ENCODE measurements at regions not wholly inside any gene's neighbourhood (a gene's known extent, or its start where the extent isn't known, plus 50 kb on each side); places are given as distances from the start of the nearest gene placed in this dataset.

DNA sequence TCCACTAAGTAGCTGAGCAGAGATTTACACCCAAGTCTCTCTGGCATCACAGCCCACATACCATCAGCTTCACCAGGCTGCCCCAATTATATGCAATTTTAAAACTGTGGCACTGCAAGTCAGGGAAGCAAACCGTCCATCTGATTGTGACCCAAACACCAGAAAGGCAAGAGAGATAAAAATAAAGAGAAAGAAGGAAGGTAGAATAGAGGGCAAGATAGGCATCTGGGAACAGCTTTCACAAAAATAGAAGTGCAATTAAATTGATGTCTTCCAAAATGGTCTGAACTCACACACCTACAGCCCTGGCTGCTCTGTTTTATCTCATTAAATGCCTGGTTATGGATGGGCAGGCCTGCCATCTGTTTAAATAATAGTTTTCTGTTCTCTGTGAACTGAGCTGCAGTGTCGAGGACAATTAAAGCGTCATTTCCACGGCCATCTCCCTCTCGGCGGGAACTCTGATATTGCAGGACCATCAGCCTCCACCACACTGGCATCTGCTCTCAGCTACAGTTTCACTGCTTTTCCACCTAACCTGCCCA is 509.1 kb downstream of the INHBA start:
- Histone ChIP-seq H3K4me2 (ENCODE audit: low read length) (no peak overlapping the region), H3K4me3 (ENCODE audit: low read depth, low read length, poor library complexity, severe bottlenecking) (no peak overlapping the region), H3K36me3 (ENCODE audit: insufficient read depth, low read length) (no peaks in the 10 kb centered on the region), H3K27ac (ENCODE audit: low read depth, low read length, poor library complexity, severe bottlenecking) (no peak overlapping the region), H3K79me2 (ENCODE audit: insufficient read depth, low read depth, low read length) (no peaks in the 10 kb centered on the region), H3K4me1 (ENCODE audit: insufficient read depth, low read length, poor library complexity, severe bottlenecking) (no peaks in the 10 kb centered on the region), H3K9me3 (ENCODE audit: low read length) (no peaks in the 10 kb centered on the region), H2AFZ (ENCODE audit: low read length) (no peak overlapping the region), H4K20me1 (ENCODE audit: insufficient read depth, low read length) (no peaks in the 10 kb centered on the region), H3K9me2 (ENCODE audit: insufficient read depth, low read length) (no peaks in the 10 kb centered on the region)
- intact Hi-C loops (cut with micrococcal nuclease; ENCODE audit: unreplicated experiment): no loop called here
- ChIA-PET POLR2A (no interaction called here), CTCF (ENCODE audit: unreplicated experiment) (no interaction called here)
- BruUV-seq (replicated peaks): no TSS peak
- no peak for DNase-seq (ENCODE audit: low spot score)
- no peak for TF ChIP-seq EZH2phosphoT487 (IDR thresholded peaks at IDR 0.05; ENCODE audit: borderline replicate concordance, low read depth, low read length)
- TF ChIP-seq, protein P1, sequence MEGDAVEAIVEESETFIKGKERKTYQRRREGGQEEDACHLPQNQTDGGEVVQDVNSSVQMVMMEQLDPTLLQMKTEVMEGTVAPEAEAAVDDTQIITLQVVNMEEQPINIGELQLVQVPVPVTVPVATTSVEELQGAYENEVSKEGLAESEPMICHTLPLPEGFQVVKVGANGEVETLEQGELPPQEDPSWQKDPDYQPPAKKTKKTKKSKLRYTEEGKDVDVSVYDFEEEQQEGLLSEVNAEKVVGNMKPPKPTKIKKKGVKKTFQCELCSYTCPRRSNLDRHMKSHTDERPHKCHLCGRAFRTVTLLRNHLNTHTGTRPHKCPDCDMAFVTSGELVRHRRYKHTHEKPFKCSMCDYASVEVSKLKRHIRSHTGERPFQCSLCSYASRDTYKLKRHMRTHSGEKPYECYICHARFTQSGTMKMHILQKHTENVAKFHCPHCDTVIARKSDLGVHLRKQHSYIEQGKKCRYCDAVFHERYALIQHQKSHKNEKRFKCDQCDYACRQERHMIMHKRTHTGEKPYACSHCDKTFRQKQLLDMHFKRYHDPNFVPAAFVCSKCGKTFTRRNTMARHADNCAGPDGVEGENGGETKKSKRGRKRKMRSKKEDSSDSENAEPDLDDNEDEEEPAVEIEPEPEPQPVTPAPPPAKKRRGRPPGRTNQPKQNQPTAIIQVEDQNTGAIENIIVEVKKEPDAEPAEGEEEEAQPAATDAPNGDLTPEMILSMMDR (conservative IDR thresholded peaks at IDR 0.05; ENCODE audit: low read length): no peak

DNA sequence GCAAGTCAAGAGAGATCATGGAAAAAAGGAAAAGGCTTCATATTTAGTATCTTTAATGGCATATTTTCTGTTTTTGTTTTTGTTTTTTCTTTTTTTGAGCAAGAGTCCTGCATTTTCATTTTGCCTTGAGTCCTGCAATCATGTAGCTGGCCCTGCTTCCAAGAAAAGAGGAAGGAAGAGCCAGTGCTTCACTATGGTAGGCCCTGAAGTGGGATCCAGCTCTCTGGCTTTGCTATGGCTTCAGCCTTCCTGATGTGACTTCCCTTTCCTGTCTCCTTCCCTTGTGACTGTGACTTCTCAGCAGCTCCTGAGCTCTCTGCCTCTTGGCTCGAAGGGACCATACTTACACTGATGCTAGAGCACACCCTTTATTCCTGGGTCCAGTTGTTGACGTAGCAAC is 512.3 kb downstream of the INHBA start:
- CTCF ChIA-PET (ENCODE audit: unreplicated experiment): no interaction called here

GRCh38 chr7:41189866-41190265 is 513.0 kb downstream of the INHBA start:
- no TSS peak for BruUV-seq (replicated peaks)
- Histone ChIP-seq H3K9me2 (ENCODE audit: insufficient read depth, low read length) (no peaks in the 10 kb centered on the region), H3K36me3 (ENCODE audit: insufficient read depth, low read length) (no peaks in the 10 kb centered on the region), H3K79me2 (ENCODE audit: insufficient read depth, low read depth, low read length) (no peaks in the 10 kb centered on the region), H3K4me1 (ENCODE audit: insufficient read depth, low read length, poor library complexity, severe bottlenecking) (no peaks in the 10 kb centered on the region), H2AFZ (ENCODE audit: low read length) (no peak overlapping the region), H3K9me3 (ENCODE audit: low read length) (no peaks in the 10 kb centered on the region), H3K4me2 (ENCODE audit: low read length) (no peak overlapping the region), H4K20me1 (ENCODE audit: insufficient read depth, low read length) (no peaks in the 10 kb centered on the region), H3K4me3 (ENCODE audit: low read depth, low read length, poor library complexity, severe bottlenecking) (no peak overlapping the region), H3K27ac (ENCODE audit: low read depth, low read length, poor library complexity, severe bottlenecking) (no peak overlapping the region)
- TF ChIP-seq, protein P1 (conservative IDR thresholded peaks at IDR 0.05; ENCODE audit: low read length): no peak
- TF ChIP-seq EZH2phosphoT487 (IDR thresholded peaks at IDR 0.05; ENCODE audit: borderline replicate concordance, low read depth, low read length): no peak
- intact Hi-C loops (cut with micrococcal nuclease; ENCODE audit: unreplicated experiment): no loop called here
- ChIA-PET CTCF (ENCODE audit: unreplicated experiment) (no interaction called here), POLR2A (no interaction called here)
- DNase-seq (ENCODE audit: low spot score): no peak

More for the DNA sequence above, 512.3 kb downstream of the INHBA start:
- POLR2A ChIA-PET: no interaction called here
- intact Hi-C loops (cut with micrococcal nuclease; ENCODE audit: unreplicated experiment): no loop called here
- Histone ChIP-seq H3K9me3 (ENCODE audit: low read length) (no peaks in the 10 kb centered on the region), H3K79me2 (ENCODE audit: insufficient read depth, low read depth, low read length) (no peaks in the 10 kb centered on the region), H3K36me3 (ENCODE audit: insufficient read depth, low read length) (no peaks in the 10 kb centered on the region), H3K4me3 (ENCODE audit: low read depth, low read length, poor library complexity, severe bottlenecking) (no peak overlapping the region), H3K4me2 (ENCODE audit: low read length) (no peak overlapping the region), H3K27ac (ENCODE audit: low read depth, low read length, poor library complexity, severe bottlenecking) (no peak overlapping the region), H3K9me2 (ENCODE audit: insufficient read depth, low read length) (no peaks in the 10 kb centered on the region), H3K4me1 (ENCODE audit: insufficient read depth, low read length, poor library complexity, severe bottlenecking) (no peaks in the 10 kb centered on the region), H2AFZ (ENCODE audit: low read length) (no peak overlapping the region), H4K20me1 (ENCODE audit: insufficient read depth, low read length) (no peaks in the 10 kb centered on the region)
- no TSS peak for BruUV-seq (replicated peaks)
- DNase-seq (ENCODE audit: low spot score): no peak
- TF ChIP-seq EZH2phosphoT487 (IDR thresholded peaks at IDR 0.05; ENCODE audit: borderline replicate concordance, low read depth, low read length): no peak
